GM21381 (cell line): ENCODE measurements at regions not wholly inside any gene's neighbourhood (a gene's known extent, or its start where the extent isn't known, plus 50 kb on each side); places are given as distances from the start of the nearest gene placed in this dataset.

ENCODE experiments used
- ATAC-seq: cut with Tn5 transposase; IDR thresholded peaks from one replicate; pipeline ENCODE4 v1.9.1; 2021; ENCODE audit warnings: mild to moderate bottlenecking, moderate library complexity; ENCODE audit not compliant: unreplicated experiment

GRCh38 chr5:68161156-68161555 lies 54.4 kb upstream of the PIK3R1 start:
- no peak for ATAC-seq

DNA sequence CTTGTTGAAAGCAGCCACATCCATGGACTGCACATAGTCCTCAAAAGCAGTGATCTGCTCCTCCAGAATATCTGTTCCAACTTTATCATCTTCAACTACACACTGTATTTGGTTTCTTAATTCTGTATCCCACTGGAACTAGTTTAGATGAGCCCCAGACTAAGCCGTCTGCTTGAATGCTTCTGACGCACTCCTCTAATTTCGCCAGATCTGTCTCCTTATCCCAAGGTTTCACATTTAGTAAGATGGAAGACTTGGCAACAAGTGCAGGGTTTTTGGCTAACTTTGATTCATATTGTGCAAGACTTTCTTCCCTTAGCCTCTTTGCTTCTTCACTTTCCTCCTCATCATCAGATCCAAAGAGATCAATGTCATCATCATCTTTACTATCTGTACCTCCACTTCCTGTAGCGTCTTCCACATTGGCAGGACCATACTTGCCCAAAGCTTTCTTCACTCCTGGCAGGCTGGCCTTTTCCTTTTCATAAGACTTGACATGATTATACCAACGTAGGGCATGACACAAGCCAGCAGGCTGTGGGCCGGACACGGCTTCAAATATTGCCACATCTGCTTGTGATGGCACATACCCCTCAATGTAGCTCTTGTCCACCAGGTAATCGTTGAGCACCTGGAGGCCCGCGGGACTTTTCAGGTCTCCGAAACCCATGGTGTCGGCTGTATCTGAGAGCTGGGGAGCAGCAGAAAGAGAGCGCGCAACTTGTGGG lies 56.2 kb upstream of the PIK3R1 start:
- no peak for ATAC-seq

DNA sequence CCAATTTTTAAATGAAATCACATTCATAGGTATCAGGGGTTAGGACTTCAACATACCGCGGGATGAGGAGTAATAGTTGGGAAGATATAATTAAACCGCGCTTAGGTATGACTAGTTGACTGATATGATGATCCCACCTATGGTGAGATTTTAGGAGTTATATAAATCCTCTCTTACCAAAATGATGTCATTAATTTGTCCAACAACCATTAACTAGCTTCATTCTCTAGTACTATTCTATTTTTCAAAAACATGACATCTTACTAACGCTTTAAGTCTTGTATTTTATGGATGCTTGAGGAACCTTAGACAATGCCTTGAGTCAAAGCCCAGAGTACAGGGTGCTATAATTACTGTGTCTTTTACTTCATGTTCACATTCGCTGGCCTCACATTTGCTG lies 59.6 kb upstream of the PIK3R1 start:
- no peak for ATAC-seq

- ATAC-seq, result no peak
Observed at GRCh38 chr5:68154119-68154857, 61.3 kb upstream of the PIK3R1 start.

DNA sequence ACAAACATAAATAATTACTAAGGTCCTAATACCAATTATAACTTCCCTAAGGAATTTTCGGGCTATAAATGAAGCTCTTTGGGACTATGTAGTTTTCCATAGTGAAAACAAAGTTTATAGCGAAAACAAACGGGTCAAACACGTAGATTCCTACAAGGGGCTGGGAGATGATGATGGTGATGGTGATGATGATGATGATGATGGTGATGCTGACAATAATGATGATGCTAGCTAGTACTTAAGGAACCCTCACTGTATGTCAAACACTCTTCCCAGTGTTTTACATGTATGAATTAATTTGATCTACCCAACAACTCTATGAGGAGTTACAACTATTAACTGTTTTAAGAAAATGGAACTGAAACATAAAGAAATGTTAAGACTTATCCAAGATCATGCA lies 63.7 kb upstream of the PIK3R1 start:
- no peak for ATAC-seq

DNA sequence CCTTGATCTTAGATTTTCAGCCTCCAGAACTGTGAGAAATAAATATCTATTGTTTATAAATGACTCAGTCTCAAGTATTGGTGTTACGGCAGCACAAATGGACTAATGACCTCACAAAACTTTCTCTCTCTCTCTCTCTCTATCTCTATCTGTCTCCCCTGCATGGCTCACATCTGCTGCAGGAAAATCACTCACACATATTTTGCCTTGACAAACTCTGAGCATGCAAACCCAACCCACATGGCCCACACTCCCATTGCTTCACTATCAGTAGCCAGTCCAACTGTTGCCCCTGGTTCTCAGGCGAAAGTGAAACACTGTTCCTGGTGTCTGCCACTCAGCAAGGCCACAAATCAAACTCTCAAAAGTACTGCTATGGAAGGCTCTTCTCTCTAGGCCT lies 66.4 kb upstream of the PIK3R1 start:
- peak; percentile 33 for ATAC-seq

DNA sequence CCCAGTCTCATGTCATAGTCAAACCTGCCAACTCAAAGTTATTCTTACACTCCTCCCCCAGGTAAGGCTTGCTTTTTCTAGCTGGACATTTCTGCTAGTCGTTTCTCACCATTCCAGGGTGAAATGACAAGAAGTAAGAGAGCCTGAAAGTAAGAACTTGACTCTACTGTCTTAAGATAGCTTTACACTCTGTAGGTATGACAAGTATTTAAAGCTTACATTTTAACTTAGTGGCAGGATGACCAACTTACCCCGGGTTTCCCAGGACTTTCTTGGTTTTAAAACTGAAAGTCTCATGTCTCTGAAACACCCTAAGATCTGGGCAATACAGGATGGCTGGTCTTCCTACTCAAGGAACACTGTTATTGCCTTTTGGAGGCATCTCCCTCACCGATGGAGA lies 67.5 kb upstream of the PIK3R1 start:
- peak; percentile 58 for ATAC-seq

DNA sequence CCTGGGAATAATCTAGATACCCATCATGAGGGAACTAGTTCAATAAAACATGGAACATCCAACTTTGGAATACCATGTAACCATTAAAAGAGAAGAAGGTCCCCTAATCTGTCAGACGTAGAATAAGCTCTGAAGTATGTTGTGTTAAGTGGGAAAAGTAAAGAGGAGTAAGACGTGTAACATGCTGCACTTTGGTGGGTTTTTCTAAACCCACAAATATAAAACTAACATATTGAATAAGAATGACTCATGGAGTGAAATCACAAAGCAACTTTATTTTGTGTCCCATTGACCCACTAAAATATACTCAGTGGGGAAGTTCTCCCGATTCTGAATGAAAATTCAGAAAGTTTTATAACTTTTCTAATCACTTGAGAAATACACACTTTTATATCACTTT lies 67.9 kb upstream of the PIK3R1 start:
- ATAC-seq, result no peak

- no peak for ATAC-seq
Observed at GRCh38 chr5:68141494-68141893, 74.1 kb upstream of the PIK3R1 start.

DNA sequence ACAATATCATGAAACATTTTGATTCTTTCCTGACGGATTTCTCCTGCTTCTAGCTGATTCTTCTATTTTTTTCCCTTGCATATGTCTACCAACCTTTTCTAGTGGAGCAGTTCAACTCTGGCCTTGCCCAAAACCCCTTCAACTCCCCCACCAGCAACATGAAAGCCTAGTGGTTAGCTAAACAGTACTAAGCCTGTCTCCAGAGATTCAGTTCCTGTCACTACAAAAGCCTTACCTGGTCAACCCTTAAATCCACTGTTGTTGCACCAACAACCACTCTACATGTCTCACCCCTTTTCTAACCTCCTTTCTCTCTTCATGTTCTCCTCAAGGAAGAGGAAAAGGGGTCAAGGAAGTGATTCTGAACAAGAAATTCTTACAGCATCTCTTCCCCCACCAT lies 74.8 kb upstream of the PIK3R1 start:
- peak; percentile 59 for ATAC-seq

GRCh38 chr5:68139611-68140441 lies 75.7 kb upstream of the PIK3R1 start:
- no peak for ATAC-seq

GRCh38 chr5:68137511-68138140 lies 77.9 kb upstream of the PIK3R1 start:
- no peak for ATAC-seq

GRCh38 chr5:68134669-68135313 lies 80.8 kb upstream of the PIK3R1 start:
- ATAC-seq, result no peak

DNA sequence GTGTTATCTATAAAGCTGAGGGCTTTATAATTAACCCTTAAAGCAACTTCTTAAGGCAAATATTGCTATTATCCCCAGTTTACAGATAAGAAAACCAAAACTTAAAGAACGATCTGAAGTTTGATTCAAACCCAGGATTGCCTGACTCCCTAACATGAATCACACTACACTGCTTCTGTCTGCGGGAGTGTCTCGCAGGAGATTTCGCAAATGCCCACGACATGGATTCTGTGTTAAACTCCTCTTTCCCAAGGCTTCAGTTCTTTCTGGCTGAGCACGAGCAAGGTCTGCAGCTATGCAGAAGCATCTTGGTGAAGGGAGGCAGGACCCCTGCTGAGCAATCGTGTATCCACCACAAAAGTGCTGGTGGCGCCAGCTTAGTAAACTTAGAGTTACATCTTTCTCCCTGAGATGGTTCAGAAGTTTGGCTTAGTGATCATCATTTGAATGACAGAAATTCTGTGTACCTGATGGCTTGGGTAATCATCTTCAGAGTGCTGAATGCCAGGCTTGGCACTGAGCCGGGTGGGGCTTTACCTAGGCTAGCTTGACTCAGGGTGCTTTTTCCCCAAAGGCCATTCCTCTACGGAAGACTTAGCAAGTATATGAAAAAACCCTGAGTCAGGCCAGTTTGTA lies 81.4 kb upstream of the PIK3R1 start:
- ATAC-seq, result no peak

- no peak for ATAC-seq
Observed at GRCh38 chr5:68130253-68130652, 85.3 kb upstream of the PIK3R1 start.

- no peak for ATAC-seq
Observed at GRCh38 chr5:68129364-68129763, 86.2 kb upstream of the PIK3R1 start.

GRCh38 chr5:68126886-68127285 lies 88.7 kb upstream of the PIK3R1 start:
- no peak for ATAC-seq

GRCh38 chr5:68122439-68123328 lies 92.9 kb upstream of the PIK3R1 start:
- no peak for ATAC-seq

DNA sequence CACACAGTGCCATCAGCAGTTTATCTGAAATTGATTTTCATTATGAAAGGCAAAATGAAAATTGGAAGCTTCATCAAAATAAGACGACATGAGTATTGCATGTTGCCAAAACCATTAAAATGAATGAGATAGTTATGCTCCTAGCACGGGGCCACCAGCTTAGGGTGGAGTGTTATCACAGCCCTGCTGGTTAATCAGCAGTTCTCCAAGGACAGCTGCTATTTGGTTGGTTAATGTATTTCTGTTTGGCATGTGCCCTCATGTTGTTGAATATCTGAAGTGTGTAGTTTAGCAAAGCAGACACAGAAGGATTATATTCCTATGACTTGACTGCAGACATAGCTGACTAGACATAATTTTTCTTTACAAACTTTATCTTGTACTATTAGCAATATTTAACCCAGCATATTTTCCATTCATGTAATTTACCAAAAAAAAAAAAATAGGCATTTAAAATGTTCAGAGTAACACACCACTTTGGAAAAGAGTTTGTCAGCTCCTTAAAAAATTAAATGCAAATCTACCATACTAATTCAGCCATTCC lies 98.6 kb upstream of the PIK3R1 start:
- ATAC-seq, result no peak
